GM18508 (cell line): ENCODE measurements at regions not wholly inside any gene's neighbourhood (a gene's known extent, or its start where the extent isn't known, plus 50 kb on each side); places are given as distances from the start of the nearest gene placed in this dataset.

Source experiments
- ATAC-seq: cut with Tn5 transposase; IDR thresholded peaks from one replicate; pipeline ENCODE4 v1.9.1; 2021; ENCODE audit warnings: moderate number of reproducible peaks; ENCODE audit not compliant: insufficient read depth, unreplicated experiment

GRCh38 chr16:85348911-85349334, 236.7 kb upstream of the CIBAR2 start:
- no peak for ATAC-seq

GRCh38 chr16:85349365-85350145, 237.3 kb upstream of the CIBAR2 start:
- no peak for ATAC-seq

GRCh38 chr16:85350146-85350728, 238.0 kb upstream of the CIBAR2 start:
- no peak for ATAC-seq

GRCh38 chr16:85350973-85351372, 238.7 kb upstream of the CIBAR2 start:
- ATAC-seq: no peak

- ATAC-seq: no peak
These were observed 240.7 kb upstream of the CIBAR2 start for GRCh38 chr16:85353013-85353412.

- no peak for ATAC-seq
These were observed 241.8 kb upstream of the CIBAR2 start for GRCh38 chr16:85353839-85354685.

GRCh38 chr16:85354686-85355514, 242.6 kb upstream of the CIBAR2 start:
- ATAC-seq: no peak

- ATAC-seq: no peak
These were observed 243.2 kb upstream of the CIBAR2 start for GRCh38 chr16:85355515-85355837.

- ATAC-seq: no peak
These were observed 243.9 kb upstream of the CIBAR2 start for GRCh38 chr16:85356157-85356556.

- ATAC-seq: no peak
These were observed 245.1 kb upstream of the CIBAR2 start for GRCh38 chr16:85357323-85357722.

- no peak for ATAC-seq
These were observed 245.7 kb upstream of the CIBAR2 start for GRCh38 chr16:85357924-85358505.

GRCh38 chr16:85358704-85359146, 246.5 kb upstream of the CIBAR2 start:
- ATAC-seq: no peak

- ATAC-seq: no peak
These were observed 247.0 kb upstream of the CIBAR2 start for GRCh38 chr16:85359147-85359822.

GRCh38 chr16:85360323-85361277, 248.3 kb upstream of the CIBAR2 start:
- no peak for ATAC-seq

- no peak for ATAC-seq
These were observed 249.3 kb upstream of the CIBAR2 start for GRCh38 chr16:85361441-85362118.

GRCh38 chr16:85362443-85362842, 250.2 kb upstream of the CIBAR2 start:
- ATAC-seq: no peak

GRCh38 chr16:85363427-85363826, 249.7 kb upstream of the GSE1 start:
- no peak for ATAC-seq

GRCh38 chr16:85363881-85364280, 249.2 kb upstream of the GSE1 start:
- ATAC-seq: no peak
